GM10248 (cell line): ENCODE measurements at regions not wholly inside any gene's neighbourhood (a gene's known extent, or its start where the extent isn't known, plus 50 kb on each side); places are given as distances from the start of the nearest gene placed in this dataset.

Experiments
- CTCF ChIA-PET: fragments of 300-600 bp; sonication (Branson Sonifier 250); formaldehyde crosslinking; extraction: SDS; loops from one replicate; lab custom pipeline; 2021; ENCODE audit warnings: antibody characterized with exemption; lab: Yijun Ruan, JAX
- POLR2A ChIA-PET: fragments of 350-650 bp; sonication (Branson Sonifier 250); formaldehyde crosslinking; extraction: SDS; loops from one replicate; lab custom pipeline; 2020; ENCODE audit warnings: antibody characterized with exemption; lab: Yijun Ruan, JAX
- DNase-seq: peaks from one replicate; pipeline ENCODE4 v3.0.0; 2012; ENCODE audit errors: extremely low spot score
- TF ChIP-seq, protein P1 (sequence below): IDR thresholded peaks from 2 replicates; pipeline ENCODE4 v1.5.1; 2012; ENCODE audit warnings: mild to moderate bottlenecking, low read depth; ENCODE audit errors: extremely low read depth, missing control alignments, control extremely low read depth

DNA sequence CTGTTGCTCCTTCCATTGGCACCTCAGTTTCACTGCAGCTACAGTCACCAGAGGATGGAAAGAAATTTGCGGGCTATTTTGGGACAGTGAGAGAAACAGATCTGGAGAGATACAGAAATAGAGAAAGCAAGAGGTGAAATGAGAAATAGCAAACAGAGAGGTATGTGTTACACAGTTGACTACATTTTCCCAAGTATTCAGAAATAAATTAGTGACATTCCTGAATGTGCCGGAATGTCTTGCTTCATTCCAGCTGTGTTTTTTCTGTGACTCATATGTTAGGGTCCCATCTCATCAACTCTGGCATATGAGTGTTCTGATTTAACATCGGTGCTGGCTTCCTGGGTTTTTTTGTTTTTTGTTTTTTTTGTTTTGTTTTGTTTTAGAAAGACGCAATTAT lies 63.8 kb upstream of the ZNF462 start:
- TF ChIP-seq, protein P1, sequence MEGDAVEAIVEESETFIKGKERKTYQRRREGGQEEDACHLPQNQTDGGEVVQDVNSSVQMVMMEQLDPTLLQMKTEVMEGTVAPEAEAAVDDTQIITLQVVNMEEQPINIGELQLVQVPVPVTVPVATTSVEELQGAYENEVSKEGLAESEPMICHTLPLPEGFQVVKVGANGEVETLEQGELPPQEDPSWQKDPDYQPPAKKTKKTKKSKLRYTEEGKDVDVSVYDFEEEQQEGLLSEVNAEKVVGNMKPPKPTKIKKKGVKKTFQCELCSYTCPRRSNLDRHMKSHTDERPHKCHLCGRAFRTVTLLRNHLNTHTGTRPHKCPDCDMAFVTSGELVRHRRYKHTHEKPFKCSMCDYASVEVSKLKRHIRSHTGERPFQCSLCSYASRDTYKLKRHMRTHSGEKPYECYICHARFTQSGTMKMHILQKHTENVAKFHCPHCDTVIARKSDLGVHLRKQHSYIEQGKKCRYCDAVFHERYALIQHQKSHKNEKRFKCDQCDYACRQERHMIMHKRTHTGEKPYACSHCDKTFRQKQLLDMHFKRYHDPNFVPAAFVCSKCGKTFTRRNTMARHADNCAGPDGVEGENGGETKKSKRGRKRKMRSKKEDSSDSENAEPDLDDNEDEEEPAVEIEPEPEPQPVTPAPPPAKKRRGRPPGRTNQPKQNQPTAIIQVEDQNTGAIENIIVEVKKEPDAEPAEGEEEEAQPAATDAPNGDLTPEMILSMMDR: no peak
- ChIA-PET CTCF (interaction anchor here (1.4 to 2.0 kb wide), 2 partner anchors 9 to 11 kb away, joined by 5 to 7 read pairs; no protein-coding TSS in a partner anchor), POLR2A (no interaction called here)
- no peak for DNase-seq

DNA sequence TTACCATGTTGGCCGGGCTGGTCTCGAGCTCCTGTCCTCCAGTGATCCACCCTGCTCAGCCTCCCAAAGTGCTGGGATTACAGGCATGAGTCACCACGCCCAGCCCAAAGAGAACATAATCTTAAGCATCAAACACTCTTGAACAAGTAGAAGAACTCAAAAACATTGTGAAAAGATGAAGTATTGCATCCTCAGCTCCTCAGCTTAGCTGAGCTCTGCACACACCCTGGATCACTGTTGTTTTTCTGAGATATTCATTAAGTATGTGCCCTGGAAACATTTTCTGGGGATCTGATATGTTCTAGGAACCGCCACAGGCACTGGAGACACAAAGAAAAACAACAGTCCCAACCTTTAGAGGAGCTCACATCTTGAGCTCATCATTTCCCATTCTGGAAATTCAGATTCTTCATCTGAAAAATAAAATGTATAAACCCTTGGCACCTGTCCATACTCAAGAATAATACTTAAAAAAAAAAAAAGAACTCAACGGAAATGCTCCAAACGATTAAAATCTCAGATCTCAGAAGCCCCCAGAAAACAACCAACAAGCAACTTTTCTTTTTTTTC lies 62.2 kb upstream of the ZNF462 start:
- POLR2A ChIA-PET: no interaction called here

DNA sequence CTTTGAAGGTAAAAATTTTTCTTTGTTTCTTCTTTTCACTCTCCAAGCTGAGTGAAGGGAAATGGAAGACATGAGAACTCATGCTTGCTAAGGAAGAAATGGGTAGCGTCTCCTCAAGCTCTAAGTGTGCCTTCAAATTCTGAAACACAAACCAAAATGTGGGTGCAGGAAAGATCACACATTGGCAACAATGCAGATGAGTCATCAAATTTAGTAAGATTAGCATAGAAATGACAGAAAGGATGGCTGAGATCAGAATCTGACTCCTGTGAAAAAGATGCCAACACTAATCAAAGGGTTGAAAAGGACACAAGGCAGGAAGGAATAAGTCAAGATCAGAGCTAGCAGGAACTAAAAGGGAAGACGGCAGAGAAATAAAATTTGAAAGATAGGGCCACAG lies 61.1 kb upstream of the ZNF462 start:
- ChIA-PET POLR2A (no interaction called here), CTCF (interaction anchor here (0.6 kb wide), 1 partner anchor 32 kb away, joined by 3 read pairs; no protein-coding TSS in a partner anchor)
- TF ChIP-seq, protein P1: no peak
- DNase-seq: no peak

More for the DNA sequence above, 62.2 kb upstream of the ZNF462 start:
- CTCF ChIA-PET: interaction anchor here (1.4 to 2.0 kb wide), 4 partner anchors 8 to 22 kb away, joined by 3 to 5 read pairs (median 4); no protein-coding TSS in a partner anchor
- TF ChIP-seq, protein P1: no peak
- no peak for DNase-seq
